ENCODE measurements at regions not wholly inside any gene's neighbourhood (a gene's known extent, or its start where the extent isn't known, plus 50 kb on each side); places are given as distances from the start of the nearest gene placed in this dataset.

DNA sequence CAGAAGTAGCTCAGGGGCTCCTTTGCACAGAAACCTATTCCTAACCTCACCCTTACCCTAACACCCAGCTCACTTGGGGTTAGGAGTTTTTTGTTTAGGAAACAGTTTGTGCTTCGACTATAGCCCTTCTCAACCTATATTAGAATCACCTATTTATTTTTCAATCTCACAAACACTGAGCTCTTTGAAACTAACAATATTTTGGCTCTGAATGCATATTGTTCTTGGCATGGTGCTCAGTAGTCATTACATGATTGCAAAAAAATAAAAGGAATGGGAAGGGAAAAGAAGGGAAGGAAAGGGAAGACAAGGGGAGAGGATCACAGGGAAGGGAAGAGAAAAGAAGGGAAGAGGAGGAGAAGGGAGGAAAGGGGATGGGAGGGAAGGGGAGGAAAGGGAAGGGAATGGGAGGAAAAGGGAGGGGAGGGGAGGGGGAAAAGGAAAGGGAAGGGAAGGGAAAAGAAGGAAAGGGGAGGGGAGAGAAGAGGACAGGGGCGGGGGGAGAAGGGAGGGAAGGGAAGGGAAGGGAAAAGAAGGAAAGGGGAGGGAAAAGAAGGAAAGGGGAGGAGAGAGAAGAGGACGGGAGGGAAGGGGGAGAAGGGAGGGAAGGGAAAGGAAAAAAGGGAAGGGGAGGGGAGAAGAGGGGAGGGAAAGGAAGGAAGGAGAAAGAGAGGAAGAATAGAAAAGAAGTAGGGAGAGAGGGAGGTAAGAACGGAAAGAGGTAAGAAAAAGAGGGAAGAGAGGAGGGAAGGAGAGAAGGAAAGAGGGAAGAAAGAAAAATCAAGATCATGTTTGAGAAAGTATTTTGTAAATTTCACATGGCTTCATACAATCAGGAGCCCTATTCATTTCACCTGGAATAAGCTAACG is 484.1 kb upstream of the NFIA start:
- TF ChIP-seq, protein P1, sequence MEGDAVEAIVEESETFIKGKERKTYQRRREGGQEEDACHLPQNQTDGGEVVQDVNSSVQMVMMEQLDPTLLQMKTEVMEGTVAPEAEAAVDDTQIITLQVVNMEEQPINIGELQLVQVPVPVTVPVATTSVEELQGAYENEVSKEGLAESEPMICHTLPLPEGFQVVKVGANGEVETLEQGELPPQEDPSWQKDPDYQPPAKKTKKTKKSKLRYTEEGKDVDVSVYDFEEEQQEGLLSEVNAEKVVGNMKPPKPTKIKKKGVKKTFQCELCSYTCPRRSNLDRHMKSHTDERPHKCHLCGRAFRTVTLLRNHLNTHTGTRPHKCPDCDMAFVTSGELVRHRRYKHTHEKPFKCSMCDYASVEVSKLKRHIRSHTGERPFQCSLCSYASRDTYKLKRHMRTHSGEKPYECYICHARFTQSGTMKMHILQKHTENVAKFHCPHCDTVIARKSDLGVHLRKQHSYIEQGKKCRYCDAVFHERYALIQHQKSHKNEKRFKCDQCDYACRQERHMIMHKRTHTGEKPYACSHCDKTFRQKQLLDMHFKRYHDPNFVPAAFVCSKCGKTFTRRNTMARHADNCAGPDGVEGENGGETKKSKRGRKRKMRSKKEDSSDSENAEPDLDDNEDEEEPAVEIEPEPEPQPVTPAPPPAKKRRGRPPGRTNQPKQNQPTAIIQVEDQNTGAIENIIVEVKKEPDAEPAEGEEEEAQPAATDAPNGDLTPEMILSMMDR (IDR thresholded peaks at IDR 0.05), result no peak
- no peak for TF ChIP-seq ZFX (IDR thresholded peaks at IDR 0.05; ENCODE audit: borderline replicate concordance)
